HG02642 (cell line): ENCODE measurements at regions not wholly inside any gene's neighbourhood (a gene's known extent, or its start where the extent isn't known, plus 50 kb on each side); places are given as distances from the start of the nearest gene placed in this dataset.
"Not testable (repeated sequence)": the region's sequence is repeated elsewhere in the genome, so short reads cannot be mapped to it uniquely, and the experiment has no call there.

ENCODE experiments used
- ATAC-seq: cut with Tn5 transposase; IDR thresholded peaks from one replicate; pipeline ENCODE4 v1.9.1; 2021; ENCODE audit warnings: mild to moderate bottlenecking; ENCODE audit not compliant: unreplicated experiment, poor library complexity

DNA sequence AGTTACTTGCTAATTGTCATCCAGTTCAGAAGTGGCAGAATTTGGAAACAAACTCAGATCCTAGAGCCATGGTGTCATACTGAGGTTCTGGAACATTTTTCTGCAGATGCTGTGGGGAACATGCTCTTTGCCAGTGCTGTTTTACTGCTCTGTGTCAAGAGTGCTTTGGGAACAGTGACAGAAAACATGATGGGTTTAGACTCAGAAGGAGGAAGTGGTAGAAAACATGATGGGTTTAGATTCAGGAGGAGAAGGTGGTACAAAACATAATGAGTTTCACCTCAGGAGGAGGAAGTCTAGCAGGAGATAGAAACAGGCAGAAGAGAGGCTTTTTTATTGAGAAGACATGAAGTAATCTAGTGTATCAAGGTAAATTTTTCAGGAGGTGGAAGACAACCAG lies 815.5 kb downstream of the DHX35 start:
- no peak for ATAC-seq

- no peak for ATAC-seq
Observed at GRCh38 chr20:39775110-39775509, 813.0 kb downstream of the DHX35 start.

DNA sequence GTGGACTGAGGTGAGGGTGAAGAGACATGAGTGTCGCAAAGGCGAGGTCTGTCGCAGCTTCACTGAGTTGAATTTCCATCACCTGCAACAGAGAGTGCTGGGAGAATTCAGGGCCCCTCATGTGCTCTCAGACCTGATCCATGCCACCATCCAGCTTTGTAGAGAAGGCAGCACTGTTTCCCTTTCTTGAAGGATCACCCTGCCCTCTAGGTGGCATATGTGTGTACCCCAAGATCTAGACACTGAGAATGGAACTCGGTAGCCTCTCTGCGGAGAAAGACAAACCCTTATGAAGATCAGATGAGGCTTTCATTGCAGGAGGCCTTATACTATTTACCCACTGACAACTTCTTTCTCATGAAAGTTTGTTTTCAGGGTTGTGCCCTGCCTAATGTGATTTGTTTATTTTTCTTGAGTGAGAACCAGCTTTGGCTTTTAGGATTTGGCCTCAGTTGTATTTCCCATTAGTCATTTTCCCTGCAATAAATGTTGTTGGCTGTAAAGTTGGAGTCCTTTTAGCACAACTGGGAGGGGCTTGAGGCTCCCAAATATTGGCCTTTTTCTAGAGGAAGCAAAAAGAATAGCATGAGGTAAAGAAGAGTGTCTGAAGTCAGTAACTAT lies 811.3 kb downstream of the DHX35 start:
- ATAC-seq, result no peak

DNA sequence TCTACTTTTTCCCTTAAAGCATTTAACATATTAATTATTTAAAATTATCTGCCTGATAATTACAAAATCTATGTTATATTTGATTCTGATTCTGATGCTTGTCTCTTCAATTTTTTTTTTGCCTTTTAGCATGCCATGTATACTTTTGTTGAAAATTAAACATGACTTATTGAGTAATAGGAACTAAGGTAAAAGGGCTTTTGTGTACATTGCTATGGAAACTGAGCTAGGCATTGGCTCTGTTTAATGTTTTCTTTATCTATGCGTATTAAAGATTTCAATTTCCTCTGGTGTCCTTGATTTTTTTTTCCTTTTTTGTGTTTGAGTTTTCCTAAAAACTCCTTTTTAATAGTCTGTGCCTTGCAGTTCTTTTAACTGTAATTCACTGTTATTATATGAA lies 805.2 kb downstream of the DHX35 start:
- ATAC-seq, result no peak

GRCh38 chr20:39766333-39766732 lies 804.2 kb downstream of the DHX35 start:
- ATAC-seq, result no peak

GRCh38 chr20:39762716-39763115 lies 800.6 kb downstream of the DHX35 start:
- no peak for ATAC-seq

DNA sequence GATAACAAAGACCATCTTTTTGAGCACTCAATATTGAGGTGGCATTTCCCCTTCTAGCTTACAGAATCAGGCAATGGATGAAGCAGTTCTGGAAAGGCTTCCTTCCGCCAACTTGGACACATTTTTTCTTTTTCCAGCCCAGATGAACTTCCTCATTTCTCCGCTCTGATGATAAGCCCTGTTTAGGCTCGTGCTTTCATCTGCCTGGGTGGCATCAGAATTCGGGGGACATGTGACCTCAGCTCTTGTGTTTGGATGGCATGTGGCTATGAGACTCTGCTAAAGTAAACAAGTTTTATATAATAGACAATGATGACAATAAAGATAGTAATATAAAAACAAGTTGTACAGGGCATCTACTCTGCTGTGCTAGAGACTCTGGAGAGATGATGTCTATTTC lies 796.7 kb downstream of the DHX35 start:
- no peak for ATAC-seq

GRCh38 chr20:39756828-39757227 lies 794.7 kb downstream of the DHX35 start:
- no peak for ATAC-seq

- ATAC-seq, result no peak
Observed at GRCh38 chr20:39756369-39756768, 794.2 kb downstream of the DHX35 start.

GRCh38 chr20:39752262-39752876 lies 790.2 kb downstream of the DHX35 start:
- no peak for ATAC-seq

- no peak for ATAC-seq
Observed at GRCh38 chr20:39751557-39752137, 789.5 kb downstream of the DHX35 start.

DNA sequence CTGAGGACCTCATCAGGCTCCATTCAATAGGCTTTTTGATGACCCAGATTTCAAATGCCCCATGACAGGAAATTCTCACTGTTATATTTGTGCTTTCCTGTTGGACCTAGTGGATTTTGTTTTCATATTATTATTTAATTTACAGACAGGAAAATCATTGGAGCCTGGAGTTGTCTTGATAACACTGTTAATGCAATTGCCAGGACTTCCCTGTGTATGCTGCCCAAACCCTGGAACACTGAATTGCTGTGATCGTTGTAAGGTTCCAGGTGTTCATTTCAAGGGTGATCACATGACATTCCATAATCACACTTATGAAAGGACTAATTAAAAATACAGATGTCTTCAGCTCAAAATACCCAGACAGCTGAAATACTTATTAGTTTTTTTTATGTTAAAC lies 783.2 kb downstream of the DHX35 start:
- ATAC-seq, result no peak

DNA sequence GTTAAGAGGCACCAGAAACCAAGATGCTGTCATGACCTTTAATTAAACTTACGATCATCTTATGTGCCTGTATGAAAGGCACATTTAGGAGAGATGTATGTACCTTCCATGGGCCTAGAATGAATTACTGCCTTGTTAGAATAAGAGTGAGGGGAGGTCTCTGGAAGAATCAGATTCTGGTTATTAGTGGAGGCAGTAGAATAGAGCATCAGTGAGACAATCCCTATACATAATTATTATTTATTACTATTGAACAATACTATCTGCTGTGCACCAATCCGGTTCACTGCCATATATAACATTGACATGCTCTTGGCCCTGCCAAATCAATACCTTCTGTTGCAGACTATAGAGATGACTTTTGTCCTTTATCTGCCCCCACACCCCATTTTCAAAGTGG lies 776.5 kb downstream of the DHX35 start:
- no peak for ATAC-seq

- ATAC-seq, result no peak
Observed at GRCh38 chr20:39736434-39737327, 774.5 kb downstream of the DHX35 start.

GRCh38 chr20:39725513-39725912 lies 763.4 kb downstream of the DHX35 start:
- ATAC-seq, result not testable (repeated sequence)

- ATAC-seq, result no peak
Observed at GRCh38 chr20:39719293-39719692, 757.1 kb downstream of the DHX35 start.

GRCh38 chr20:39717936-39718335 lies 755.8 kb downstream of the DHX35 start:
- ATAC-seq, result no peak

GRCh38 chr20:39716796-39717341 lies 754.7 kb downstream of the DHX35 start:
- ATAC-seq, result no peak

DNA sequence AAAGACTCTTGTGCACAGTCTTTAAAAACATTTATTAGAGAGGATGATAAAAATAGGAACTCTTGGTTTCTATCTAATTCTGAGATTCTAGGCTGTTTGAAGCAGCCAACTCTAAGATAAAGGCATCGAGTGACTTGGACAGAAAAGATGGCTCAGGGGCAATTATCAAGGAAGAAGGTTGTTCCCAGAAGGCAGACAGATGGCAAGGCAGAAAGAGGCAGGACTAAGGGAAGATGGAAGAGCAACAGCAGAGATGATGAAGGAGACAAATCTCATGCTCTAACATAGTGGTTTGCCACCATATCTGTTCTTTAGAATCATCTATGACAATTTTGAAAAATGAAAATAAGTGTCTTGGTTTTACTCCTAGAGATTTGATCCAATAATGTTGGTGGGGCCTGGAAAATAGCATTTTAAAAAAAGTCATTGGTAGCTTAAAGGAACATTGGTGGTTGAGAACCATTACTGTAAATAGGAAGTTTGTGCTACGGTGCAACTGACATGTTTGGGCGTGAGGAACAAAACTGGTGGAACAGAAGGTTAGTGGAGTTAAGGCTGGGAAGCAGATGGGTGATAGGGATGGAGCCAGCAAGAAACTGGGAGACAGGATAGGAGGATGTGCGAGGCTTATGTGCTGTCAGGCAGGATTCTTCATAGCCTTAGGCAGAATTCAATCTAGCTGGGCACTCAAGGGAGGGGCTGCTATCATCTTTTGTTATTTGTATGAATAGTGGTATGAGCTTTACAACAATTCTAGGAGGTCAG lies 751.1 kb downstream of the DHX35 start:
- no peak for ATAC-seq

- ATAC-seq, result no peak
Observed at GRCh38 chr20:39706184-39706663, 744.1 kb downstream of the DHX35 start.
